Liver (tissue), 3 donors: ENCODE measurements at regions not wholly inside any gene's neighbourhood (a gene's known extent, or its start where the extent isn't known, plus 50 kb on each side); places are given as distances from the start of the nearest gene placed in this dataset.

Source experiments
- EGR1 ChIP-seq, 2 donors: IDR thresholded peaks; 2 replicates each; pipeline ENCODE4 v1.6.1; 2016 to 2018; ENCODE audit warnings: antibody characterized with exemption in 2 of 2, low read depth in 2 of 2
- FOXA1 ChIP-seq: IDR thresholded peaks from 2 replicates; pipeline ENCODE4 v1.6.1; 2016; ENCODE audit warnings: antibody characterized with exemption
- GABPA ChIP-seq, 2 donors: IDR thresholded peaks in 1 of 2; conservative IDR thresholded peaks in 1 of 2; 2 replicates each; pipeline ENCODE4 v1.6.1; 2016; ENCODE audit warnings: antibody characterized with exemption in 2 of 2, mild to moderate bottlenecking in 1 of 2, moderate library complexity in 1 of 2
- JUND ChIP-seq, 2 donors: IDR thresholded peaks; 2 replicates each; pipeline ENCODE4 v1.6.1; 2016; ENCODE audit warnings: antibody characterized with exemption in 2 of 2
- RAD21 ChIP-seq, 2 donors: IDR thresholded peaks; 2 replicates each; pipeline ENCODE4 v1.6.1; 2016; ENCODE audit warnings: antibody characterized with exemption in 2 of 2, mild to moderate bottlenecking in 2 of 2
- RXRA ChIP-seq, 2 donors: IDR thresholded peaks; 2 replicates each; pipeline ENCODE4 v1.6.1; 2017 to 2018; ENCODE audit warnings: antibody characterized with exemption in 2 of 2, mild to moderate bottlenecking in 1 of 2
- SP1 ChIP-seq: IDR thresholded peaks from 2 replicates; pipeline ENCODE4 v1.6.1; 2018; ENCODE audit warnings: antibody characterized with exemption, mild to moderate bottlenecking
- TAF1 ChIP-seq: conservative IDR thresholded peaks from 2 replicates; pipeline ENCODE4 v1.6.1; 2016; ENCODE audit warnings: antibody characterized with exemption, mild to moderate bottlenecking
- TF ChIP-seq, protein P1 (sequence below): fragments of 150-350 bp; IDR thresholded peaks from 2 replicates; pipeline ENCODE4 v1.5.1; 2017; ENCODE audit warnings: improper control_type of control experiment, low read depth, low read length; ENCODE audit not compliant: missing input control
- TF ChIP-seq, protein P2 (sequence below): IDR thresholded peaks from 2 replicates; pipeline ENCODE4 v1.6.1; 2016; ENCODE audit warnings: antibody characterized with exemption, mild to moderate bottlenecking
- TF ChIP-seq, protein P3 (sequence below): IDR thresholded peaks from 2 replicates; pipeline ENCODE4 v1.6.1; 2016; ENCODE audit warnings: antibody characterized with exemption
- TF ChIP-seq, protein P4 (sequence below): IDR thresholded peaks from 2 replicates; pipeline ENCODE4 v1.6.1; 2016; ENCODE audit warnings: antibody characterized with exemption
- donor health status: healthy.
- donor health status: healthy.

DNA sequence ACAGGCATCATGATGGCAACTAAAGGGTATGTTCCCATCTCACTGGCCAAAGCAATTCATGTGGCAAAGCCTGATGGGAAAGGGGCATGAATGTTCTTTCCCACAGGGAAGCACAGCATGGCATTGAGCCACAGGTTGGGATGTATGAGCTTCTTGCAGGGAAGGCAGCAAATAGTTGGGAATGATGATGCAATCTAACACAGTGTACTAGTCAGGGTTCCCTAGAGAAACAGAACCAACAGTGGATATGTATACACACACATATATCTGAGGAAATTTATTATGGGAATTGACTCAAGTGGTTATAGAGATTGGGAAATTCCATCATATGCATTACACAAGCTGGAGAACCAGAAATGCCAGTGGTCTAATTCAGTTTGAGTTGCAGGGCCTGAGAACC lies 253.6 kb upstream of the NPVF start:
- TF ChIP-seq, protein P1, sequence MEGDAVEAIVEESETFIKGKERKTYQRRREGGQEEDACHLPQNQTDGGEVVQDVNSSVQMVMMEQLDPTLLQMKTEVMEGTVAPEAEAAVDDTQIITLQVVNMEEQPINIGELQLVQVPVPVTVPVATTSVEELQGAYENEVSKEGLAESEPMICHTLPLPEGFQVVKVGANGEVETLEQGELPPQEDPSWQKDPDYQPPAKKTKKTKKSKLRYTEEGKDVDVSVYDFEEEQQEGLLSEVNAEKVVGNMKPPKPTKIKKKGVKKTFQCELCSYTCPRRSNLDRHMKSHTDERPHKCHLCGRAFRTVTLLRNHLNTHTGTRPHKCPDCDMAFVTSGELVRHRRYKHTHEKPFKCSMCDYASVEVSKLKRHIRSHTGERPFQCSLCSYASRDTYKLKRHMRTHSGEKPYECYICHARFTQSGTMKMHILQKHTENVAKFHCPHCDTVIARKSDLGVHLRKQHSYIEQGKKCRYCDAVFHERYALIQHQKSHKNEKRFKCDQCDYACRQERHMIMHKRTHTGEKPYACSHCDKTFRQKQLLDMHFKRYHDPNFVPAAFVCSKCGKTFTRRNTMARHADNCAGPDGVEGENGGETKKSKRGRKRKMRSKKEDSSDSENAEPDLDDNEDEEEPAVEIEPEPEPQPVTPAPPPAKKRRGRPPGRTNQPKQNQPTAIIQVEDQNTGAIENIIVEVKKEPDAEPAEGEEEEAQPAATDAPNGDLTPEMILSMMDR: no peak
- no peak for TF ChIP-seq EGR1 (IDR thresholded peaks at IDR 0.05; ENCODE audit: low read depth in 2 of 2)
- TF ChIP-seq, protein P2, sequence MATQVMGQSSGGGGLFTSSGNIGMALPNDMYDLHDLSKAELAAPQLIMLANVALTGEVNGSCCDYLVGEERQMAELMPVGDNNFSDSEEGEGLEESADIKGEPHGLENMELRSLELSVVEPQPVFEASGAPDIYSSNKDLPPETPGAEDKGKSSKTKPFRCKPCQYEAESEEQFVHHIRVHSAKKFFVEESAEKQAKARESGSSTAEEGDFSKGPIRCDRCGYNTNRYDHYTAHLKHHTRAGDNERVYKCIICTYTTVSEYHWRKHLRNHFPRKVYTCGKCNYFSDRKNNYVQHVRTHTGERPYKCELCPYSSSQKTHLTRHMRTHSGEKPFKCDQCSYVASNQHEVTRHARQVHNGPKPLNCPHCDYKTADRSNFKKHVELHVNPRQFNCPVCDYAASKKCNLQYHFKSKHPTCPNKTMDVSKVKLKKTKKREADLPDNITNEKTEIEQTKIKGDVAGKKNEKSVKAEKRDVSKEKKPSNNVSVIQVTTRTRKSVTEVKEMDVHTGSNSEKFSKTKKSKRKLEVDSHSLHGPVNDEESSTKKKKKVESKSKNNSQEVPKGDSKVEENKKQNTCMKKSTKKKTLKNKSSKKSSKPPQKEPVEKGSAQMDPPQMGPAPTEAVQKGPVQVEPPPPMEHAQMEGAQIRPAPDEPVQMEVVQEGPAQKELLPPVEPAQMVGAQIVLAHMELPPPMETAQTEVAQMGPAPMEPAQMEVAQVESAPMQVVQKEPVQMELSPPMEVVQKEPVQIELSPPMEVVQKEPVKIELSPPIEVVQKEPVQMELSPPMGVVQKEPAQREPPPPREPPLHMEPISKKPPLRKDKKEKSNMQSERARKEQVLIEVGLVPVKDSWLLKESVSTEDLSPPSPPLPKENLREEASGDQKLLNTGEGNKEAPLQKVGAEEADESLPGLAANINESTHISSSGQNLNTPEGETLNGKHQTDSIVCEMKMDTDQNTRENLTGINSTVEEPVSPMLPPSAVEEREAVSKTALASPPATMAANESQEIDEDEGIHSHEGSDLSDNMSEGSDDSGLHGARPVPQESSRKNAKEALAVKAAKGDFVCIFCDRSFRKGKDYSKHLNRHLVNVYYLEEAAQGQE: no peak
- no peak for TF ChIP-seq JUND (IDR thresholded peaks at IDR 0.05)
- TF ChIP-seq GABPA (IDR thresholded peaks at IDR 0.05 in 1 of 2, conservative IDR thresholded peaks at IDR 0.05 in 1 of 2): no peak
- no peak for TF ChIP-seq RAD21 (IDR thresholded peaks at IDR 0.05)
- TF ChIP-seq, protein P3, sequence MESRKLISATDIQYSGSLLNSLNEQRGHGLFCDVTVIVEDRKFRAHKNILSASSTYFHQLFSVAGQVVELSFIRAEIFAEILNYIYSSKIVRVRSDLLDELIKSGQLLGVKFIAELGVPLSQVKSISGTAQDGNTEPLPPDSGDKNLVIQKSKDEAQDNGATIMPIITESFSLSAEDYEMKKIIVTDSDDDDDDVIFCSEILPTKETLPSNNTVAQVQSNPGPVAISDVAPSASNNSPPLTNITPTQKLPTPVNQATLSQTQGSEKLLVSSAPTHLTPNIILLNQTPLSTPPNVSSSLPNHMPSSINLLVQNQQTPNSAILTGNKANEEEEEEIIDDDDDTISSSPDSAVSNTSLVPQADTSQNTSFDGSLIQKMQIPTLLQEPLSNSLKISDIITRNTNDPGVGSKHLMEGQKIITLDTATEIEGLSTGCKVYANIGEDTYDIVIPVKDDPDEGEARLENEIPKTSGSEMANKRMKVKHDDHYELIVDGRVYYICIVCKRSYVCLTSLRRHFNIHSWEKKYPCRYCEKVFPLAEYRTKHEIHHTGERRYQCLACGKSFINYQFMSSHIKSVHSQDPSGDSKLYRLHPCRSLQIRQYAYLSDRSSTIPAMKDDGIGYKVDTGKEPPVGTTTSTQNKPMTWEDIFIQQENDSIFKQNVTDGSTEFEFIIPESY: no peak
- no peak for TF ChIP-seq SP1
- no peak for TF ChIP-seq RXRA (IDR thresholded peaks at IDR 0.05)
- no peak for TF ChIP-seq TAF1
- TF ChIP-seq FOXA1: no peak
- TF ChIP-seq, protein P4, sequence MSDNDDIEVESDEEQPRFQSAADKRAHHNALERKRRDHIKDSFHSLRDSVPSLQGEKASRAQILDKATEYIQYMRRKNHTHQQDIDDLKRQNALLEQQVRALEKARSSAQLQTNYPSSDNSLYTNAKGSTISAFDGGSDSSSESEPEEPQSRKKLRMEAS: no peak
